Fibroblast of lung (primary cell): ENCODE measurements at regions not wholly inside any gene's neighbourhood (a gene's known extent, or its start where the extent isn't known, plus 50 kb on each side); places are given as distances from the start of the nearest gene placed in this dataset.

ENCODE experiments used
- EZH2 ChIP-seq: IDR thresholded peaks from 2 replicates; pipeline ENCODE4 v1.5.1; 2012; ENCODE audit warnings: low read length, control low read depth, mild to moderate bottlenecking; ENCODE audit errors: missing control alignments
- TF ChIP-seq, protein P1 (sequence below), 2 donors: IDR thresholded peaks in 1 of 2; conservative IDR thresholded peaks in 1 of 2; 1 replicate in 1 of 2; 2 replicates in 1 of 2; pipeline ENCODE4 v1.5.1; 2011 to 2012; ENCODE audit warnings: low read length in 2 of 2, control low read depth in 1 of 2, inconsistent platforms in 1 of 2, low read depth in 1 of 2, mild to moderate bottlenecking in 1 of 2

DNA sequence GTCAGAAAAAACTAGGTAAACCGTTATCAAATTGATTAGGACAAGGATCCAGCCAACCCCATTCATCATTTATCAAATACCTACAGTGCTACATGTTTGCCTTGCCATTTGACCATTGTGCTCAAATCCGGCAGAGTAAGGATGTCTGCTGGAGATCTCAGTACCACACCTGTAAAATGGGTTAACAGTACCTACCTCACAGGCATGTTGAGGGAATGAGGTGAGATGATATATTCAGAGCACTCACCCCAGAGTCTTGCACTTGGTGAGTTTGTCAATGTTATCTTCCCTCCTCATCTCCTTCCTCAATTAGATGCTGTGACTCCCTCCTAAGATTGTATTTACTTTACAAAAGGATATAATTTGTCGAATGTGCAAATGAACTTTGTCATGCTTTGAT is 54.5 kb upstream of the DSP start:
- TF ChIP-seq, protein P1, sequence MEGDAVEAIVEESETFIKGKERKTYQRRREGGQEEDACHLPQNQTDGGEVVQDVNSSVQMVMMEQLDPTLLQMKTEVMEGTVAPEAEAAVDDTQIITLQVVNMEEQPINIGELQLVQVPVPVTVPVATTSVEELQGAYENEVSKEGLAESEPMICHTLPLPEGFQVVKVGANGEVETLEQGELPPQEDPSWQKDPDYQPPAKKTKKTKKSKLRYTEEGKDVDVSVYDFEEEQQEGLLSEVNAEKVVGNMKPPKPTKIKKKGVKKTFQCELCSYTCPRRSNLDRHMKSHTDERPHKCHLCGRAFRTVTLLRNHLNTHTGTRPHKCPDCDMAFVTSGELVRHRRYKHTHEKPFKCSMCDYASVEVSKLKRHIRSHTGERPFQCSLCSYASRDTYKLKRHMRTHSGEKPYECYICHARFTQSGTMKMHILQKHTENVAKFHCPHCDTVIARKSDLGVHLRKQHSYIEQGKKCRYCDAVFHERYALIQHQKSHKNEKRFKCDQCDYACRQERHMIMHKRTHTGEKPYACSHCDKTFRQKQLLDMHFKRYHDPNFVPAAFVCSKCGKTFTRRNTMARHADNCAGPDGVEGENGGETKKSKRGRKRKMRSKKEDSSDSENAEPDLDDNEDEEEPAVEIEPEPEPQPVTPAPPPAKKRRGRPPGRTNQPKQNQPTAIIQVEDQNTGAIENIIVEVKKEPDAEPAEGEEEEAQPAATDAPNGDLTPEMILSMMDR (conservative IDR thresholded peaks at IDR 0.05 in 1 of 2, IDR thresholded peaks at IDR 0.05 in 1 of 2; ENCODE audit: low read depth in 1 of 2, low read length in 2 of 2) = no peak
- no peak for TF ChIP-seq EZH2
